CD4-positive, alpha-beta T cell (primary cell): ENCODE measurements at regions not wholly inside any gene's neighbourhood (a gene's known extent, or its start where the extent isn't known, plus 50 kb on each side); places are given as distances from the start of the nearest gene placed in this dataset.

Experiments used
- ATAC-seq: fragments of 200-7000 bp; cut with Tn5 transposase; one replicate; pipeline ENCODE4 v1.10.0; 2022; ENCODE audit warnings: mild to moderate bottlenecking; ENCODE audit not compliant: poor library complexity
- CTCF ChIA-PET: fragments of 350-600 bp; sonication (Branson Sonifier 250); formaldehyde crosslinking; loops from one replicate; lab custom pipeline; 2021; ENCODE audit warnings: antibody characterized with exemption, inconsistent platforms; lab: Charles Lee
- POLR2A ChIA-PET: fragments of 350-600 bp; sonication (Branson Sonifier 250); formaldehyde crosslinking; loops from one replicate; lab custom pipeline; 2021; ENCODE audit warnings: antibody characterized with exemption, inconsistent platforms; lab: Charles Lee
- DNase-seq, 14 experiments: peaks; one replicate each; pipeline ENCODE4 v3.0.0-alpha.2; 2013 to 2020; ENCODE audit warnings: mixed read lengths in 2 of 14
- H3K27ac ChIP-seq, 2 donors: one replicate each; pipeline versions ENCODE4 v1.5.1 to v1.7.0; 2013; ENCODE audit warnings: low read length in 2 of 2, low read depth in 1 of 2, mild to moderate bottlenecking in 1 of 2
- H3K27me3 ChIP-seq, 2 experiments: 1 replicate in 1 of 2; 2 replicates in 1 of 2; pipeline versions ENCODE4 v1.6.1 to v1.7.0; 2013; ENCODE audit warnings: low read length in 2 of 2, control low read depth in 1 of 2, mild to moderate bottlenecking in 1 of 2, moderate library complexity in 1 of 2; ENCODE audit not compliant: insufficient read depth in 2 of 2, control insufficient read depth in 1 of 2
- H3K36me3 ChIP-seq: one replicate; pipeline ENCODE4 v1.6.1; 2013; ENCODE audit warnings: low read length, control low read depth; ENCODE audit not compliant: insufficient read depth
- H3K4me1 ChIP-seq: one replicate; pipeline ENCODE4 v1.6.1; 2013; ENCODE audit warnings: low read length, control low read depth; ENCODE audit not compliant: insufficient read depth
- H3K4me3 ChIP-seq: one replicate; pipeline ENCODE4 v1.5.1; 2013; ENCODE audit warnings: mild to moderate bottlenecking, low read length, moderate library complexity
- H3K9me3 ChIP-seq, 2 experiments: 1 replicate in 1 of 2; 2 replicates in 1 of 2; pipeline versions ENCODE4 v1.6.1 to v1.7.0; 2013; ENCODE audit warnings: low read length in 2 of 2, mild to moderate bottlenecking in 2 of 2, control low read depth in 1 of 2, moderate library complexity in 1 of 2; ENCODE audit not compliant: control insufficient read depth in 1 of 2, insufficient read depth in 1 of 2
- H3K27ac Mint-ChIP-seq: one replicate; pipeline ENCODE4 v1.8.0; 2020; ENCODE audit warnings: mixed read lengths
- H3K27me3 Mint-ChIP-seq: one replicate; pipeline ENCODE4 v1.8.0; 2021; ENCODE audit warnings: mixed read lengths
- H3K36me3 Mint-ChIP-seq: one replicate; pipeline ENCODE4 v1.8.0; 2021; ENCODE audit warnings: low read depth, mixed read lengths
- H3K4me1 Mint-ChIP-seq: one replicate; pipeline ENCODE4 v1.8.0; 2021; ENCODE audit warnings: low read depth, mixed read lengths
- H3K4me3 Mint-ChIP-seq: one replicate; pipeline ENCODE4 v1.8.0; 2020; ENCODE audit warnings: mild to moderate bottlenecking, mixed read lengths
- H3K9me3 Mint-ChIP-seq: one replicate; pipeline ENCODE4 v1.8.0; 2020; ENCODE audit warnings: mixed read lengths
- intact Hi-C, 2 experiments: fragments of 100-400 bp; cut with DNase I in 1 of 2; cut with micrococcal nuclease in 1 of 2; formaldehyde crosslinking; loops; one replicate each; pipeline versions ENCODE4 v1.15.1 to v1.9.0; 2023 to 2025; cut with DNase I, micrococcal nuclease
- TF ChIP-seq, protein P1 (sequence below): fragments of 200-600 bp; IDR thresholded peaks from one replicate; pipeline ENCODE4 v1.8.0; 2022; ENCODE audit warnings: antibody characterized with exemption, mild to moderate bottlenecking

DNA sequence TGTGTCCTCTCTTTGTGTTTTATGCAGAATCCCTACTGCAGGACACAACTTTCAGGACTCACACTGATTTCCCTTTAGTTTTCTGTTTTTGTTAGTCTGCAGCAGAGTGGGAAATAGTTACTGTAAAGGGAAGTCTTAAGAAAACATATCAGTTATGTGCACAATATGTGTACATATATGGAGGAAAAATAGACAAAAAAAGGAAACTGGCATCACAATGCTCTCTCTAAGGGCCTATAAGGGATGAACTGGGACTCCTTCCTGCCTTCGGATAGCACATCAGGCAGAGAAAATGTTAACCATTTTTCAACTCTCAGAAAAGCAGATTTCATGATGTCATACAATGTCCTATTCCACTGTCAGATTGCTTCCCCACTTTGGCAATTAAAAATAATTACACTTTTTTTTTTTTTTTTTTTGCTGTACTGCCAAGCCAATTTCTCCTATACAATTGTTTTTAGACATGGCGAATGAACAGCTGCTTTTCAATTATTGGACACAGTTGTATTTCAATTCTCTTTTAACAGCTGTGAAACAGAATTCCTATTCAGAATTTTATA, 112.5 kb upstream of the KCNJ16 start:
- Mint-ChIP-seq H3K4me3 (no peak overlapping the region), H3K9me3 (peaks cover 3% of the 10 kb centered on the region), H3K4me1 (no peaks in the 10 kb centered on the region), H3K27ac (no peak overlapping the region), H3K36me3 (no peaks in the 10 kb centered on the region), H3K27me3 (no peaks in the 10 kb centered on the region)
- no peak overlapping the region for H3K27ac ChIP-seq
- no peaks in the 10 kb centered on the region for H3K9me3 ChIP-seq
- POLR2A ChIA-PET, result no interaction called here
- TF ChIP-seq, protein P1, sequence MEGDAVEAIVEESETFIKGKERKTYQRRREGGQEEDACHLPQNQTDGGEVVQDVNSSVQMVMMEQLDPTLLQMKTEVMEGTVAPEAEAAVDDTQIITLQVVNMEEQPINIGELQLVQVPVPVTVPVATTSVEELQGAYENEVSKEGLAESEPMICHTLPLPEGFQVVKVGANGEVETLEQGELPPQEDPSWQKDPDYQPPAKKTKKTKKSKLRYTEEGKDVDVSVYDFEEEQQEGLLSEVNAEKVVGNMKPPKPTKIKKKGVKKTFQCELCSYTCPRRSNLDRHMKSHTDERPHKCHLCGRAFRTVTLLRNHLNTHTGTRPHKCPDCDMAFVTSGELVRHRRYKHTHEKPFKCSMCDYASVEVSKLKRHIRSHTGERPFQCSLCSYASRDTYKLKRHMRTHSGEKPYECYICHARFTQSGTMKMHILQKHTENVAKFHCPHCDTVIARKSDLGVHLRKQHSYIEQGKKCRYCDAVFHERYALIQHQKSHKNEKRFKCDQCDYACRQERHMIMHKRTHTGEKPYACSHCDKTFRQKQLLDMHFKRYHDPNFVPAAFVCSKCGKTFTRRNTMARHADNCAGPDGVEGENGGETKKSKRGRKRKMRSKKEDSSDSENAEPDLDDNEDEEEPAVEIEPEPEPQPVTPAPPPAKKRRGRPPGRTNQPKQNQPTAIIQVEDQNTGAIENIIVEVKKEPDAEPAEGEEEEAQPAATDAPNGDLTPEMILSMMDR, result no peak
- no peak for ATAC-seq
- H3K4me1 ChIP-seq, result no peaks in the 10 kb centered on the region
- no peaks in the 10 kb centered on the region for H3K27me3 ChIP-seq
- H3K4me3 ChIP-seq, result no peak overlapping the region
- CTCF ChIA-PET, result no interaction called here
- intact Hi-C loops, result no loop called here
- no peaks in the 10 kb centered on the region for H3K36me3 ChIP-seq
- DNase-seq, result no peak

DNA sequence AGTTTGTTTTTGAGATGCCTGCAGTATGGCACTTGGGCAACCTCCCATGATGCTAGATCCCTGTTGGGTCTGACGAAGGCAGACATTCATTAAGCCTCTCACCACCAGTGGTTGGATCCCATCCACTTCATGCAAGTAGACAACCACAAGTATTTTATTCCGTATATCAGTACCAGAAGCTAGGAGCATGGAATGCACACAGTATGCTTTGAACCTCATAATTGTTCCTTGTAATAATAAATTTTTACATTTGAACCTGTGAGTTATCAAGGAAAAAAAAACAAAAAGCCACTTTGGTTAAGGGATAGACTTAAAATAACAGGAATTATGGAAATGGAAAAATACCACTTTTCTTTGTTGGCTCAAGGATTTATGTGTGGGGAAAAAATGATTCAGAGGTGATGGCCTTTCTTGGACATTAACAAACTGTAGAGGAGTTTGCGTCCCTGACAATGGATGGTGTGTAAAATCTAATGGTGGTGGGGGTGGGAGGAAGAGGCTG, 107.1 kb upstream of the KCNJ16 start:
- Mint-ChIP-seq H3K4me3 (no peak overlapping the region), H3K36me3 (no peaks in the 10 kb centered on the region), H3K9me3 (peaks cover 8% of the 10 kb centered on the region), H3K27ac (no peak overlapping the region), H3K27me3 (no peaks in the 10 kb centered on the region), H3K4me1 (no peaks in the 10 kb centered on the region)
- DNase-seq (no peak), ATAC-seq (no peak)
- Histone ChIP-seq H3K27me3 (no peaks in the 10 kb centered on the region), H3K9me3 (no peaks in the 10 kb centered on the region), H3K36me3 (no peaks in the 10 kb centered on the region), H3K4me3 (no peak overlapping the region), H3K4me1 (no peaks in the 10 kb centered on the region), H3K27ac (no peak overlapping the region)
- TF ChIP-seq, protein P1, result no peak
- ChIA-PET CTCF (no interaction called here), POLR2A (no interaction called here)
- intact Hi-C loops, result no loop called here

DNA sequence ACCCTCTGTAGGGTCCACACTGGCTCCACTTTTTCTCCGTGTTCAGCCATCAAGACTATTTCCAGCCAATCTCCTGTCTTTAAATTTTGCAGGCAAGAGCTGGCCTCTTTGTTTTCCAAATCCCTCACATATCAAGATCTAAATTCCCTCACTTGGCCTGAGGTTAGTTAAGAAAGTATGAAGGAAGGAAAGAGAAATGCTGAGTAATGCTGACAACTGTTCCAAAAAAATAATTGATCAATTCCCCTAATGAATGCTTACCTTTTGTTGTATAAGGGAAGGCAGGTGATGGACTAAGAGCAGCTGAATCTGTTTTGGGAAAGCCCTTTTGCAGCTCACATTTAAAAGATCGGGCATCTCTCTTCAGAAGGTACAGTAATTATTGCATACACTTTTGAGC, 105.1 kb upstream of the KCNJ16 start:
- intact Hi-C loops, result no loop called here
- POLR2A ChIA-PET, result no interaction called here
- Mint-ChIP-seq H3K27ac (no peak overlapping the region), H3K27me3 (no peaks in the 10 kb centered on the region), H3K36me3 (no peaks in the 10 kb centered on the region), H3K9me3 (peaks cover 10% of the 10 kb centered on the region), H3K4me3 (no peak overlapping the region), H3K4me1 (no peaks in the 10 kb centered on the region)
- H3K9me3 ChIP-seq, result no peaks in the 10 kb centered on the region
- H3K4me1 ChIP-seq, result no peaks in the 10 kb centered on the region
- ATAC-seq, result no peak
- CTCF ChIA-PET, result no interaction called here
- TF ChIP-seq, protein P1, result no peak
- H3K27me3 ChIP-seq, result no peaks in the 10 kb centered on the region
- no peaks in the 10 kb centered on the region for H3K36me3 ChIP-seq
- H3K4me3 ChIP-seq, result no peak overlapping the region
- no peak for DNase-seq
- no peak overlapping the region for H3K27ac ChIP-seq
